Lower leg skin (tissue), 4 donors: ENCODE measurements at regions not wholly inside any gene's neighbourhood (a gene's known extent, or its start where the extent isn't known, plus 50 kb on each side); places are given as distances from the start of the nearest gene placed in this dataset.

Source experiments
- DNase-seq, 2 donors: peaks; one replicate each; pipeline ENCODE4 v3.0.0-alpha.2; 2019; ENCODE audit warnings: low spot score in 2 of 2
- H3K4me3 ChIP-seq: fragments of 200-600 bp; sonication (generic); 2 replicates; pipeline ENCODE4 v1.5.1; 2017; ENCODE audit warnings: mild to moderate bottlenecking, low read depth; ENCODE audit not compliant: poor library complexity, severe bottlenecking
- CTCF ChIP-seq, 3 donors: fragments of 450-650 bp; IDR thresholded peaks; one replicate each; pipeline ENCODE4 v1.5.1; 2016; ENCODE audit warnings: antibody characterized with exemption in 3 of 3, mild to moderate bottlenecking in 3 of 3, moderate library complexity in 2 of 3
- POLR2A ChIP-seq, 2 donors: fragments of 450-650 bp; IDR thresholded peaks; one replicate each; pipeline ENCODE4 v1.6.1; 2016 to 2017; ENCODE audit warnings: antibody characterized with exemption in 2 of 2, mild to moderate bottlenecking in 1 of 2, moderate library complexity in 1 of 2
- WGBS, 2 donors: methylation state at CpG; one replicate each; pipeline ENCODE4 v1.1.5; 2018; 5-methylcytosine and 5-hydroxymethylcytosine counted together
- intact Hi-C: fragments of 100-400 bp; cut with DNase I; formaldehyde crosslinking; loops from one replicate; pipeline ENCODE4 v1.15.0; 2023; ENCODE audit warnings: low total_unique reads

GRCh38 chr3:23075496-23075895 is 127.6 kb upstream of the UBE2E2 start:
- no peak for DNase-seq
- 58 to 59% methylated on average over 2 of the region's 2 CpGs for WGBS, 2 donors
- intact Hi-C loops: no loop called here
- no peak overlapping the region for H3K4me3 ChIP-seq
- no peak for TF ChIP-seq POLR2A (IDR thresholded peaks at IDR 0.05)
- no peak for TF ChIP-seq CTCF (IDR thresholded peaks at IDR 0.05)

GRCh38 chr3:23076437-23076836 is 126.7 kb upstream of the UBE2E2 start:
- WGBS, 2 donors: 34 to 42% methylated on average over 2 of the region's 2 CpGs
- no peak for TF ChIP-seq CTCF (IDR thresholded peaks at IDR 0.05)
- no peak overlapping the region for H3K4me3 ChIP-seq
- intact Hi-C loops: no loop called here
- no peak for DNase-seq

- H3K4me3 ChIP-seq: no peak overlapping the region
- DNase-seq: no peak
- intact Hi-C loops: no loop called here
- no peak for TF ChIP-seq POLR2A (IDR thresholded peaks at IDR 0.05)
- WGBS, 2 donors: 70 to 79% methylated on average over 4 of the region's 4 CpGs
Observed at GRCh38 chr3:23077126-23077525, 126.0 kb upstream of the UBE2E2 start.

- WGBS, 2 donors: 92 to 94% methylated on average over 6 of the region's 6 CpGs
- H3K4me3 ChIP-seq: no peak overlapping the region
- intact Hi-C loops: no loop called here
- no peak for TF ChIP-seq POLR2A (IDR thresholded peaks at IDR 0.05)
- no peak for TF ChIP-seq CTCF (IDR thresholded peaks at IDR 0.05)
- DNase-seq: no peak
Observed at GRCh38 chr3:23078735-23079134, 124.4 kb upstream of the UBE2E2 start.

- intact Hi-C loops: no loop called here
- TF ChIP-seq POLR2A (IDR thresholded peaks at IDR 0.05) (no peak), CTCF (IDR thresholded peaks at IDR 0.05) (no peak)
- DNase-seq: no peak
- WGBS, 2 donors: 37 to 39% methylated on average over 7 of the region's 7 CpGs
- no peak overlapping the region for H3K4me3 ChIP-seq
Observed at GRCh38 chr3:23079976-23080375, 123.2 kb upstream of the UBE2E2 start.

GRCh38 chr3:23083701-23084100 is 119.4 kb upstream of the UBE2E2 start:
- intact Hi-C loops: no loop called here
- H3K4me3 ChIP-seq: no peak overlapping the region
- WGBS, 2 donors: 76 to 85% methylated on average over 4 of the region's 4 CpGs
- DNase-seq: no peak
- no peak for TF ChIP-seq CTCF (IDR thresholded peaks at IDR 0.05)
- no peak for TF ChIP-seq POLR2A (IDR thresholded peaks at IDR 0.05)
